Body of pancreas (tissue), 4 donors: ENCODE measurements at regions not wholly inside any gene's neighbourhood (a gene's known extent, or its start where the extent isn't known, plus 50 kb on each side); places are given as distances from the start of the nearest gene placed in this dataset.

Experiments
- ATAC-seq: fragments of 150-250 bp; one replicate; pipeline ENCODE4 v1.9.1; 2016
- DNase-seq, 4 donors: peaks; one replicate each; pipeline ENCODE4 v3.0.0-alpha.2; 2019
- H3K27ac ChIP-seq, 4 donors: fragments of 200-600 bp; sonication (generic); 1 replicate in 3 of 4; 2 replicates in 1 of 4; pipeline versions ENCODE4 v1.5.1 to v1.6.1; 2016 to 2019; ENCODE audit warnings: mild to moderate bottlenecking in 1 of 4, mixed read lengths in 1 of 4, moderate library complexity in 1 of 4
- H3K27me3 ChIP-seq, 2 donors: fragments of 200-600 bp; sonication (generic); one replicate each; pipeline ENCODE4 v1.6.0; 2016; ENCODE audit warnings: mild to moderate bottlenecking in 1 of 2
- H3K36me3 ChIP-seq, 2 donors: fragments of 200-600 bp; sonication (generic); replicated peaks in 1 of 2; 2 replicates each; pipeline ENCODE4 v1.5.1; 2016; ENCODE audit warnings: low read depth in 2 of 2; ENCODE audit not compliant: insufficient read depth in 1 of 2
- H3K4me1 ChIP-seq: fragments of 200-600 bp; sonication (generic); one replicate; pipeline ENCODE4 v1.6.0; 2016
- H3K4me3 ChIP-seq, 2 donors: fragments of 200-600 bp; sonication (generic); 1 replicate in 1 of 2; 2 replicates in 1 of 2; pipeline ENCODE4 v1.5.1; 2016 to 2019
- H3K9me3 ChIP-seq, 3 donors: fragments of 200-600 bp; sonication (generic); 1 replicate in 2 of 3; 2 replicates in 1 of 3; pipeline ENCODE4 v1.5.1; 2016
- CTCF ChIP-seq, 7 experiments: fragments of 450-650 bp in 4 of 7; fragments of 200-600 bp in 3 of 7; sonication (generic) in 3 of 7; IDR thresholded peaks; one replicate each; pipeline ENCODE4 v1.5.1; 2016 to 2019; ENCODE audit warnings: antibody characterized with exemption in 7 of 7
- POLR2A ChIP-seq, 3 donors: fragments of 450-650 bp; IDR thresholded peaks; one replicate each; pipeline ENCODE4 v1.6.1; 2016; ENCODE audit warnings: antibody characterized with exemption in 3 of 3, mild to moderate bottlenecking in 2 of 3
- WGBS, 2 donors: methylation state at CpG; one replicate each; pipeline ENCODE4 v1.1.5; 2017; 5-methylcytosine and 5-hydroxymethylcytosine counted together
- intact Hi-C: fragments of 100-400 bp; cut with DNase I; formaldehyde crosslinking; loops from one replicate; pipeline ENCODE4 v1.15.1; 2023

GRCh38 chr5:133799571-133800237 is 168.7 kb downstream of the C5orf15 start:
- no peak overlapping the region for H3K4me3 ChIP-seq
- no peaks in the 10 kb centered on the region for H3K36me3 ChIP-seq
- DNase-seq = peak in 3 of 4 donors; percentile 20 to 34 (median 33)
- no peak overlapping the region for H3K27ac ChIP-seq
- WGBS, 2 donors = 76 to 83% methylated on average over 3 to 8 of the region's 8 CpGs
- no peaks in the 10 kb centered on the region for H3K9me3 ChIP-seq
- H3K27me3 ChIP-seq = no peaks in the 10 kb centered on the region
- intact Hi-C loops = no loop called here
- H3K4me1 ChIP-seq = peaks cover 11% of the 10 kb centered on the region
- ATAC-seq = no peak
- TF ChIP-seq CTCF (IDR thresholded peaks at IDR 0.05) (no peak), POLR2A (IDR thresholded peaks at IDR 0.05) (no peak)

GRCh38 chr5:133797167-133797566 is 171.3 kb downstream of the C5orf15 start:
- Histone ChIP-seq H3K27ac (no peak overlapping the region), H3K9me3 (no peaks in the 10 kb centered on the region), H3K36me3 (no peaks in the 10 kb centered on the region), H3K27me3 (no peaks in the 10 kb centered on the region), H3K4me3 (no peak overlapping the region), H3K4me1 (peaks cover 8% of the 10 kb centered on the region)
- no peak for ATAC-seq
- intact Hi-C loops = no loop called here
- TF ChIP-seq CTCF (IDR thresholded peaks at IDR 0.05) = no peak
- no peak for TF ChIP-seq POLR2A (IDR thresholded peaks at IDR 0.05)
- no peak for DNase-seq

GRCh38 chr5:133796186-133796585 is 172.2 kb downstream of the C5orf15 start:
- H3K27me3 ChIP-seq = no peaks in the 10 kb centered on the region
- intact Hi-C loops = no loop called here
- H3K4me1 ChIP-seq = no peaks in the 10 kb centered on the region
- WGBS, 2 donors = 69 to 84% methylated on average over 4 to 5 of the region's 5 CpGs
- TF ChIP-seq POLR2A (IDR thresholded peaks at IDR 0.05) (no peak), CTCF (IDR thresholded peaks at IDR 0.05) (no peak)
- no peaks in the 10 kb centered on the region for H3K9me3 ChIP-seq
- H3K27ac ChIP-seq = no peak overlapping the region
- no peak for ATAC-seq
- DNase-seq = no peak
- H3K36me3 ChIP-seq = no peaks in the 10 kb centered on the region
- H3K4me3 ChIP-seq = no peak overlapping the region

- intact Hi-C loops = no loop called here
- ATAC-seq = no peak
- Histone ChIP-seq H3K4me3 (no peak overlapping the region), H3K27me3 (no peaks in the 10 kb centered on the region), H3K4me1 (no peaks in the 10 kb centered on the region), H3K36me3 (no peaks in the 10 kb centered on the region), H3K27ac (no peak overlapping the region), H3K9me3 (no peaks in the 10 kb centered on the region)
- TF ChIP-seq CTCF (IDR thresholded peaks at IDR 0.05) (no peak), POLR2A (IDR thresholded peaks at IDR 0.05) (no peak)
- 61 to 65% methylated on average over 8 of the region's 8 CpGs for WGBS, 2 donors
- no peak for DNase-seq
These were observed 173.5 kb downstream of the C5orf15 start for GRCh38 chr5:133794771-133795415.
